ENCODE measurements at regions not wholly inside any gene's neighbourhood (a gene's known extent, or its start where the extent isn't known, plus 50 kb on each side); places are given as distances from the start of the nearest gene placed in this dataset.
A peak's percentile ranks its signal among the peaks of the same experiment; 100 is the strongest.

DNA sequence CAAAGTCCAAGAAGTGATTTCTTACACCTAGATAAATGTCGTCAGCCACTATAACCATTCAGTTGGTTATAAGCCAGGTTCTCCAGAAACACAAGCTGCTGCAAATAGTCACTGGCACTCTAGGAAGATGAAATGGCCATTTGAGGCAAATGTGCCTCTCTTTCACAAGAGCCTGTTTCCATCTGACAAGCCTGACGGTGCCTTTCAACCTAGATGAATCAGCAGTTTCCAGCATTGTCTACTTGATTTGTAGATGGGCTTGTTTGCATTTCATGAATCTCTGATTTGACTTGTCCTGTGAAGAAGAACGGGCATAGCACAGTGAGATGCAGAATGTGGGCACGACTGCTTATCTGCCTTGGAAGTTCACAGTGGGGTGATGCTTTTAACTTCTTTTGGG, 327.2 kb downstream of the LMO7 start:
- H3K4me2 ChIP-seq (ENCODE audit: extremely low read depth, insufficient read depth, low read length) = no peak overlapping the region
- no peaks in the 10 kb centered on the region for H3K79me2 ChIP-seq (ENCODE audit: control insufficient read depth, insufficient read depth, low read length)
- no peaks in the 10 kb centered on the region for H3K9me3 ChIP-seq (ENCODE audit: control insufficient read depth, insufficient read depth, low read depth, low read length)
- peak in 1 of 2 donors; percentile 5 for DNase-seq (ENCODE audit: low read depth in 2 of 2)
- H3K4me1 ChIP-seq (ENCODE audit: control insufficient read depth, extremely low read depth, insufficient read depth, low read length) = no peaks in the 10 kb centered on the region
- no peak overlapping the region for H3K4me3 ChIP-seq (replicated peaks in 1 of 4; ENCODE audit: control extremely low read depth in 1 of 4, insufficient read depth in 1 of 4, low read depth in 3 of 4, low read length in 4 of 4)
- no peaks in the 10 kb centered on the region for H3K27me3 ChIP-seq (ENCODE audit: control insufficient read depth, insufficient read depth, low read length)
- H3K9ac ChIP-seq (ENCODE audit: insufficient read depth, low read length) = no peak overlapping the region
- no peak for TF ChIP-seq EZH2 (IDR thresholded peaks at IDR 0.05; ENCODE audit: low read length, missing control alignments)
- TF ChIP-seq, protein P1, sequence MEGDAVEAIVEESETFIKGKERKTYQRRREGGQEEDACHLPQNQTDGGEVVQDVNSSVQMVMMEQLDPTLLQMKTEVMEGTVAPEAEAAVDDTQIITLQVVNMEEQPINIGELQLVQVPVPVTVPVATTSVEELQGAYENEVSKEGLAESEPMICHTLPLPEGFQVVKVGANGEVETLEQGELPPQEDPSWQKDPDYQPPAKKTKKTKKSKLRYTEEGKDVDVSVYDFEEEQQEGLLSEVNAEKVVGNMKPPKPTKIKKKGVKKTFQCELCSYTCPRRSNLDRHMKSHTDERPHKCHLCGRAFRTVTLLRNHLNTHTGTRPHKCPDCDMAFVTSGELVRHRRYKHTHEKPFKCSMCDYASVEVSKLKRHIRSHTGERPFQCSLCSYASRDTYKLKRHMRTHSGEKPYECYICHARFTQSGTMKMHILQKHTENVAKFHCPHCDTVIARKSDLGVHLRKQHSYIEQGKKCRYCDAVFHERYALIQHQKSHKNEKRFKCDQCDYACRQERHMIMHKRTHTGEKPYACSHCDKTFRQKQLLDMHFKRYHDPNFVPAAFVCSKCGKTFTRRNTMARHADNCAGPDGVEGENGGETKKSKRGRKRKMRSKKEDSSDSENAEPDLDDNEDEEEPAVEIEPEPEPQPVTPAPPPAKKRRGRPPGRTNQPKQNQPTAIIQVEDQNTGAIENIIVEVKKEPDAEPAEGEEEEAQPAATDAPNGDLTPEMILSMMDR (conservative IDR thresholded peaks at IDR 0.05 in 1 of 2, IDR thresholded peaks at IDR 0.05 in 1 of 2; ENCODE audit: low read depth in 1 of 2, low read length in 2 of 2) = no peak
- H3K27ac ChIP-seq (ENCODE audit: insufficient read depth, low read length) = no peak overlapping the region
- no peak overlapping the region for H2AFZ ChIP-seq (ENCODE audit: low read length)
- no peaks in the 10 kb centered on the region for H3K36me3 ChIP-seq (ENCODE audit: control insufficient read depth, insufficient read depth, low read length)
- H4K20me1 ChIP-seq (ENCODE audit: control insufficient read depth, extremely low read depth, insufficient read depth, low read length) = no peaks in the 10 kb centered on the region

GRCh38 chr13:75961911-75962310, 325.8 kb downstream of the LMO7 start:
- Histone ChIP-seq H2AFZ (ENCODE audit: low read length) (no peak overlapping the region), H3K4me1 (ENCODE audit: control insufficient read depth, extremely low read depth, insufficient read depth, low read length) (no peaks in the 10 kb centered on the region), H3K4me2 (ENCODE audit: extremely low read depth, insufficient read depth, low read length) (no peak overlapping the region), H3K4me3 (replicated peaks in 1 of 4; ENCODE audit: control extremely low read depth in 1 of 4, insufficient read depth in 1 of 4, low read depth in 3 of 4, low read length in 4 of 4) (no peak overlapping the region), H3K27ac (ENCODE audit: insufficient read depth, low read length) (no peak overlapping the region), H3K9me3 (ENCODE audit: control insufficient read depth, insufficient read depth, low read depth, low read length) (no peaks in the 10 kb centered on the region), H3K27me3 (ENCODE audit: control insufficient read depth, insufficient read depth, low read length) (no peaks in the 10 kb centered on the region), H3K9ac (ENCODE audit: insufficient read depth, low read length) (no peak overlapping the region), H3K36me3 (ENCODE audit: control insufficient read depth, insufficient read depth, low read length) (no peaks in the 10 kb centered on the region), H4K20me1 (ENCODE audit: control insufficient read depth, extremely low read depth, insufficient read depth, low read length) (no peaks in the 10 kb centered on the region), H3K79me2 (ENCODE audit: control insufficient read depth, insufficient read depth, low read length) (no peaks in the 10 kb centered on the region)
- TF ChIP-seq EZH2 (IDR thresholded peaks at IDR 0.05; ENCODE audit: low read length, missing control alignments) = no peak
- TF ChIP-seq, protein P1 (conservative IDR thresholded peaks at IDR 0.05 in 1 of 2, IDR thresholded peaks at IDR 0.05 in 1 of 2; ENCODE audit: low read depth in 1 of 2, low read length in 2 of 2) = no peak
- no peak for DNase-seq (ENCODE audit: low read depth in 2 of 2)

DNA sequence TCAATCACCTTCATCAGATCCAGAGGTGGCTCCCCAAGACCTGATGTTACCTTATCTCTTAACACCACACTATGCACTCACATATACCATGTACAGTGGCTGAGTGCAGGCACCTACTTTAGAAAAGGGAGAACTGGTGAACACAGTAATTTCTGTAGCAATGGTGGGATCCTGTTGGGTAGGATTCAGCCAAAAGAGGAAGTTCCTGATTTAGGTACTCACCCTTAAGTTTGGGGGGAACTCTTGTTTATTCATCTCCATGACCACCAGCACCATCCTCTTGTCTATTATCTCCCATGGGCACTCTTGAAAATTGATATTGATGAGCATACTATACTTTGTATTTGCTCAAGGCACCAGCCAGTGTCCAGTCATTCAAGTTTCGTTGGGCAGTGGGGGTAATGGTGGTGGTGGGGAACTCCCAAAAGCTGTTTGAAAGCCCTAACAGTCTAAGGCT, 324.4 kb downstream of the LMO7 start:
- Histone ChIP-seq H3K4me1 (ENCODE audit: control insufficient read depth, extremely low read depth, insufficient read depth, low read length) (no peaks in the 10 kb centered on the region), H3K79me2 (ENCODE audit: control insufficient read depth, insufficient read depth, low read length) (no peaks in the 10 kb centered on the region), H3K36me3 (ENCODE audit: control insufficient read depth, insufficient read depth, low read length) (no peaks in the 10 kb centered on the region), H4K20me1 (ENCODE audit: control insufficient read depth, extremely low read depth, insufficient read depth, low read length) (no peaks in the 10 kb centered on the region), H3K9ac (ENCODE audit: insufficient read depth, low read length) (no peak overlapping the region), H3K27ac (ENCODE audit: insufficient read depth, low read length) (no peak overlapping the region), H3K4me2 (ENCODE audit: extremely low read depth, insufficient read depth, low read length) (no peak overlapping the region), H2AFZ (ENCODE audit: low read length) (no peak overlapping the region), H3K4me3 (replicated peaks in 1 of 4; ENCODE audit: control extremely low read depth in 1 of 4, insufficient read depth in 1 of 4, low read depth in 3 of 4, low read length in 4 of 4) (no peak overlapping the region), H3K9me3 (ENCODE audit: control insufficient read depth, insufficient read depth, low read depth, low read length) (no peaks in the 10 kb centered on the region), H3K27me3 (ENCODE audit: control insufficient read depth, insufficient read depth, low read length) (no peaks in the 10 kb centered on the region)
- DNase-seq (ENCODE audit: low read depth in 2 of 2) = no peak
- TF ChIP-seq, protein P1 (conservative IDR thresholded peaks at IDR 0.05 in 1 of 2, IDR thresholded peaks at IDR 0.05 in 1 of 2; ENCODE audit: low read depth in 1 of 2, low read length in 2 of 2) = no peak
- TF ChIP-seq EZH2 (IDR thresholded peaks at IDR 0.05; ENCODE audit: low read length, missing control alignments) = no peak

Measured in fibroblast of lung (primary cell).